T-cell (primary cell): ENCODE measurements at regions not wholly inside any gene's neighbourhood (a gene's known extent, or its start where the extent isn't known, plus 50 kb on each side); places are given as distances from the start of the nearest gene placed in this dataset.
A peak's percentile ranks its signal among the peaks of the same experiment; 100 is the strongest.
"Not testable (repeated sequence)": the region's sequence is repeated elsewhere in the genome, so short reads cannot be mapped to it uniquely, and the experiment has no call there.

Experiments used
- ATAC-seq, 4 experiments: fragments of 200-7000 bp in 3 of 4; fragments of 150-1000 bp in 1 of 4; cut with Tn5 transposase; replicated peaks in 1 of 4; 1 replicate in 3 of 4; 2 replicates in 1 of 4; pipeline ENCODE4 v1.10.0; 2021; ENCODE audit warnings: moderate library complexity in 3 of 4, mild to moderate bottlenecking in 2 of 4, moderate number of reproducible peaks in 1 of 4
- CTCF ChIA-PET, 2 donors: fragments of 300-600 bp; sonication (Branson Sonifier 250); formaldehyde crosslinking; loops; one replicate each; lab custom pipeline; 2022; ENCODE audit warnings: antibody characterized with exemption in 2 of 2; lab: Charles Lee
- POLR2A ChIA-PET, 2 donors: fragments of 300-600 bp; sonication (Branson Sonifier 250); formaldehyde crosslinking; loops; one replicate each; lab custom pipeline; 2022; ENCODE audit warnings: antibody characterized with exemption in 2 of 2; lab: Charles Lee
- DNase-seq, 35 experiments: peaks; one replicate each; pipeline versions ENCODE4 v3.0.0 to v3.0.0-alpha.2; 2013 to 2023
- H3K27ac ChIP-seq: one replicate; pipeline ENCODE4 v1.5.1; 2013; ENCODE audit warnings: low read length
- H3K27me3 ChIP-seq, 2 experiments: replicated peaks in 1 of 2; 1 replicate in 1 of 2; 2 replicates in 1 of 2; pipeline versions ENCODE4 v1.6.1 to v1.7.0; 2013; ENCODE audit warnings: low read length in 1 of 2, mixed read lengths in 1 of 2; ENCODE audit not compliant: control insufficient read depth in 2 of 2, insufficient read depth in 2 of 2; ENCODE audit errors: extremely low read depth in 1 of 2
- H3K36me3 ChIP-seq, 2 donors: 1 replicate in 1 of 2; 2 replicates in 1 of 2; pipeline versions ENCODE4 v1.6.1 to v1.7.0; 2013; ENCODE audit warnings: low read length in 1 of 2; ENCODE audit not compliant: control insufficient read depth in 2 of 2, insufficient read depth in 1 of 2; ENCODE audit errors: extremely low read depth in 1 of 2
- H3K4me1 ChIP-seq, 2 experiments: 1 replicate in 1 of 2; 2 replicates in 1 of 2; pipeline versions ENCODE4 v1.6.1 to v1.7.0; 2013; ENCODE audit warnings: low read length in 2 of 2, mixed read lengths in 1 of 2; ENCODE audit not compliant: insufficient read depth in 2 of 2, control insufficient read depth in 1 of 2; ENCODE audit errors: extremely low read depth in 1 of 2
- H3K4me3 ChIP-seq, 2 donors: 1 replicate in 1 of 2; 2 replicates in 1 of 2; pipeline versions ENCODE4 v1.5.1 to v1.7.0; 2013; ENCODE audit warnings: mild to moderate bottlenecking in 2 of 2, low read length in 1 of 2, moderate library complexity in 1 of 2; ENCODE audit not compliant: control insufficient read depth in 1 of 2; ENCODE audit errors: extremely low read depth in 1 of 2
- H3K9me3 ChIP-seq: 2 replicates; pipeline ENCODE4 v1.7.0; 2013
- H3K27ac Mint-ChIP-seq, 2 donors: one replicate each; pipeline ENCODE4 v1.8.0; 2020 to 2021; ENCODE audit warnings: mild to moderate bottlenecking in 2 of 2, mixed read lengths in 2 of 2
- H3K27me3 Mint-ChIP-seq, 2 donors: one replicate each; pipeline ENCODE4 v1.8.0; 2021 to 2022; ENCODE audit warnings: mixed read lengths in 2 of 2
- H3K36me3 Mint-ChIP-seq: one replicate; pipeline ENCODE4 v1.8.0; 2021; ENCODE audit warnings: mixed read lengths
- H3K4me1 Mint-ChIP-seq, 3 donors: one replicate each; pipeline ENCODE4 v1.8.0; 2020 to 2022; ENCODE audit warnings: mixed read lengths in 3 of 3, mild to moderate bottlenecking in 1 of 3
- H3K4me3 Mint-ChIP-seq, 3 donors: one replicate each; pipeline ENCODE4 v1.8.0; 2020 to 2022; ENCODE audit warnings: mild to moderate bottlenecking in 3 of 3, mixed read lengths in 3 of 3, moderate library complexity in 3 of 3
- H3K9me3 Mint-ChIP-seq, 3 donors: one replicate each; pipeline ENCODE4 v1.8.0; 2020 to 2022; ENCODE audit warnings: mixed read lengths in 3 of 3
- whole genome bisulfite sequencing: methylation state at CpG from one replicate; pipeline ENCODE4 v1.1.5; 2013; ENCODE audit warnings: missing lambda C conversion rate; ENCODE audit not compliant: insufficient coverage; 5-methylcytosine and 5-hydroxymethylcytosine counted together

DNA sequence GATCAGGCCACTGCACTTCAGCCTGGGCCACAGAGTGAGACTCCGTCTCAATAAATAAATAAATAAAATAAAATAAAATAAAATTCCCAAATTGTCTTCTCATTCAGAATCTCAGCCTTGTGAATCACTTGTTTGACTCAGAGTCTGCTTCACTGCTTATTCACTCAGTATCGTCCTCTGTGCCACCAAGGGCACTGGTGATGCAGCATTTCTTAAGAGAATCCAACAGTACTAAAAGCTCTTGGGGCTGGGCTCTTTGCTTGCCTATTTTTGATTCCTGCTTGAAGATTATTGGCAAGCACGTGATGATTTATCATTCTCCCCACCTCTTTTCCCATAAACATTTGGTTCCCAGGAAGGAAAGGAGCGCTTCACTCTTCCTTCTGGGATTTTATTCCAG is 54.8 kb upstream of the HMGB1 start:
- Mint-ChIP-seq H3K27me3 (peaks cover 0 to 3% of the 10 kb centered on the region in 2 donors), H3K36me3 (no peaks in the 10 kb centered on the region), H3K9me3 (no peaks in the 10 kb centered on the region), H3K27ac (no peak overlapping the region), H3K4me1 (peaks cover 9 to 11% (median 9%) of the 10 kb centered on the region in 3 donors), H3K4me3 (no peak overlapping the region)
- no peaks in the 10 kb centered on the region for H3K4me1 ChIP-seq
- H3K36me3 ChIP-seq, result no peaks in the 10 kb centered on the region
- H3K9me3 ChIP-seq, result no peaks in the 10 kb centered on the region
- no peak overlapping the region for H3K4me3 ChIP-seq
- ChIA-PET POLR2A (no interaction called here), CTCF (no interaction called here)
- DNase-seq (no peak), ATAC-seq (no peak)
- H3K27me3 ChIP-seq, result no peaks in the 10 kb centered on the region
- WGBS, result 77% methylated on average over 2 of the region's 4 CpGs
- H3K27ac ChIP-seq, result no peak overlapping the region

DNA sequence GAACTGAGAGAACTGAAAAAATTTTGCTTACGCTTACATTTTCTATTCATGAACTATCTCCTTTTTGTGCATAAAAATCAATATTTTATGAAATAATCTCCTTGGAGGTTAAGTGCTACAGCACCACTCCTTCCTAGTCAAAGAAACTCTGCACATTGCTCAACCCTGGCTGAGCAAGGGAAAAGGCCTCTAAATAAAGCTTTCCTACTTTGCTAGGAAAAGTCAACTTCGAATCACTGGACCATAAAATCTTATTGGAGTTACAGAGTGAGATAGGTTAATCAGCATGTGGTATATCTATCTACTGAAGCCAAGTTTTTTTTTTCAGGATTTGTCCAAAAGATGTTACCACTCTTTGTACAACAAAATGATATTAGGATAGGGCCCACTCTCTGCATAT is 57.5 kb upstream of the HMGB1 start:
- Histone ChIP-seq H3K4me3 (no peak overlapping the region), H3K4me1 (no peaks in the 10 kb centered on the region), H3K27ac (no peak overlapping the region), H3K36me3 (no peaks in the 10 kb centered on the region), H3K27me3 (no peaks in the 10 kb centered on the region), H3K9me3 (no peaks in the 10 kb centered on the region)
- POLR2A ChIA-PET, result no interaction called here
- H3K27ac Mint-ChIP-seq, result no peak overlapping the region
- WGBS, result no CpG with 5 or more reads among the region's 2 CpGs
- H3K27me3 Mint-ChIP-seq, result peaks cover 0 to 3% of the 10 kb centered on the region in 2 donors
- no peak overlapping the region for H3K4me3 Mint-ChIP-seq
- H3K4me1 Mint-ChIP-seq, result peaks cover 10 to 14% (median 12%) of the 10 kb centered on the region in 3 donors
- CTCF ChIA-PET, result interaction anchor here in 1 of 2 donors (0.6 kb wide), 1 partner anchor 37 kb away, joined by 3 read pairs; no protein-coding TSS in a partner anchor
- H3K9me3 Mint-ChIP-seq, result no peaks in the 10 kb centered on the region
- ATAC-seq (no peak), DNase-seq (no peak)
- H3K36me3 Mint-ChIP-seq, result no peaks in the 10 kb centered on the region

DNA sequence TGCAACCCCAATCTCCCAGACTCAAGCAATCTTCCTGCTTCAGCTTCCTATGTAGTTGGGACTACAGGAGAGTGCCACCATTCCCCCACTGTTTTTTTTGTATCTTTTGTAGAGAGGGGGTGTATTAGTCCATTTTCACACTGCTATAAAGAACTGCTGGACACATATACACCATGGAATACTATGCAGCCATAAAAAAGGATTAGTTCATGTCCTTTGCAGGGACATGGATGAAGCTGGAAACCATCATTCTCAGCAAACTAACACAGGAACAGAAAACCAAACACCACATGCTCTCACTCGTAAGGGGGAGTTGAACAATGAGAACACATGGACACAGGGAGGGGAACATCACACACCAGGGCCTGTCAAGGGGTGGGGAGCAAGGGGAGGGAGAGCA is 58.1 kb upstream of the HMGB1 start:
- no CpG with 5 or more reads among the region's 1 CpG for WGBS
- H3K36me3 ChIP-seq, ATAC-seq, H3K27me3 ChIP-seq, H3K4me3 ChIP-seq, H3K36me3 Mint-ChIP-seq, H3K27ac Mint-ChIP-seq, H3K4me3 Mint-ChIP-seq, H3K27me3 Mint-ChIP-seq, POLR2A ChIA-PET, DNase-seq, H3K27ac ChIP-seq, H3K9me3 ChIP-seq, H3K9me3 Mint-ChIP-seq, H3K4me1 ChIP-seq: not testable (repeated sequence)
- CTCF ChIA-PET, result interaction anchor here in 1 of 2 donors (0.6 kb wide), 2 partner anchors 58 to 511 kb away, joined by 3 to 7 read pairs; no protein-coding TSS in a partner anchor
- H3K4me1 Mint-ChIP-seq, result peaks cover 10 to 14% (median 12%) of the 10 kb centered on the region in 3 donors

DNA sequence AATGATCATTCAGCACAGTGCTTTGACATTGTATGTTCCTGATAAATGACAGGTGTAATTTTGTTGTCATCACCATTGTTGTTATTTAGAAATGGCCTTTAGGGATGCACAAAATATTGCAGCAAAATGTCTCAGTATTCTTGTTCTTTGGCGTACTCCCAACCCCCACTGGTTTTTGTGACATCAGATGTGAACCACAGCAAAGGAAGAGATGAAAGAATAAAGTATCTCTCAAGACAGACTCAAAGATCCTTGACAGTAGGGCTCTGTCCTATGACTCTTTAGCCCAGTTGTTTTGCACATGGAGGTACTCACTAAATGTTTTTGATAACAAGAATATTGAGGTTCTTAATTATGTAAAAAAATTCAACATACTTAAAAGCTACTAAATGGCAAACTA is 59.5 kb upstream of the HMGB1 start:
- POLR2A ChIA-PET, H3K4me3 Mint-ChIP-seq, H3K27me3 ChIP-seq, H3K27me3 Mint-ChIP-seq, H3K4me3 ChIP-seq, H3K9me3 ChIP-seq, H3K9me3 Mint-ChIP-seq, H3K36me3 Mint-ChIP-seq, H3K27ac Mint-ChIP-seq, H3K27ac ChIP-seq, H3K36me3 ChIP-seq, CTCF ChIA-PET, H3K4me1 ChIP-seq: not testable (repeated sequence)
- peak; percentile 71 to 100 (median 79) for ATAC-seq
- DNase-seq, result peak in 23 of 35 experiments; percentile 2 to 57 (median 18)
- H3K4me1 Mint-ChIP-seq, result peaks cover 10 to 14% (median 12%) of the 10 kb centered on the region in 3 donors
- no CpG with 5 or more reads among the region's 1 CpG for WGBS

DNA sequence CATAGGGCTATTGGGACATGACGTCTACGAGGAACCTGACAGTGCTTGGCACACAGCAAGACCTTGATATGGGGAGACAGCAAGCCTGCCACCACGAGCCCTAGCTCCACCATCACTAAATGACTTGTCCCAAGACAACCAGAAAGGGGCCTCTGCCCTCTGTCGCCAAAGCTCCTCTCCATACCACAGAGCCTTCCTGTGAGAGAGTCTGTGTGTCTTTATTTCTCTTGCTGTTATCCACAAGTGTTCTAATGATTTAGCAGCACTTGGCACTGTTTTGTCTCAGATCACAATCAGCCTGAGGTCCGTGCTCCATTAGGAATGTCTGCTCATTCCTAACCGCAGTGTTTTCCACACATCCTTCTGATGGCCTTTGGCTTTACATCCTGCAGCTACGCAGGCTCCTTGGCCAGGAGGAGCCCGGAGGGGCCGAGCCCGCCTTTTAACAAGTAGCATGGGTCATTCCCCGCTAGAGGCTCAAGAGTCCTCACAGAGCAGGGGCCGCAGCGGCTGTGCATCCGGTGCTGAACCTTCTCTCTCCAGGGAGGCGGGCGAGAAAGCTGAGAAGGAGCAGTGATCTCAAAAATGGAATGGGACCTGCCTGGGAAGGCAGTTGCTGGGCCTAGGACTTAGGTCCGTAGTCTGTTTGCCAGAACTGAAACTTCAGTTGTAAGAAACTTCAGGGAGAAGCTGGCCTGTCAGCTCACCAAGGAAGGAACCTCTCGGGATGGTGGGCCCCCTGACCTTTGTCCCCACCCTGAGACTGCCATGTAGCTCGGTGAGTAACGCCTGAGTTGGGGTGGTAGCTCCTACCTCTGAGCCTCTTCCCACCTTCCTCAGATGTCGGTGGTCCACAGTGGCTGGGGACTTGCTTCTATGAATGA is 61.1 kb upstream of the HMGB1 start:
- no peak overlapping the region for H3K27ac ChIP-seq
- WGBS, result 91% methylated on average over 14 of the region's 21 CpGs
- Mint-ChIP-seq H3K27me3 (peaks cover 0 to 3% of the 10 kb centered on the region in 2 donors), H3K36me3 (no peaks in the 10 kb centered on the region), H3K4me3 (no peak overlapping the region), H3K4me1 (peaks cover 10 to 14% (median 12%) of the 10 kb centered on the region in 3 donors), H3K27ac (no peak overlapping the region), H3K9me3 (no peaks in the 10 kb centered on the region)
- POLR2A ChIA-PET, result interaction anchor here in 1 of 2 donors (0.6 kb wide), 1 partner anchor 24 kb away, joined by 3 read pairs; no protein-coding TSS in a partner anchor
- no peak overlapping the region for H3K4me3 ChIP-seq
- no peaks in the 10 kb centered on the region for H3K27me3 ChIP-seq
- CTCF ChIA-PET, result no interaction called here
- ATAC-seq (no peak), DNase-seq (no peak)
- no peaks in the 10 kb centered on the region for H3K9me3 ChIP-seq
- H3K4me1 ChIP-seq, result no peaks in the 10 kb centered on the region
- H3K36me3 ChIP-seq, result no peaks in the 10 kb centered on the region

DNA sequence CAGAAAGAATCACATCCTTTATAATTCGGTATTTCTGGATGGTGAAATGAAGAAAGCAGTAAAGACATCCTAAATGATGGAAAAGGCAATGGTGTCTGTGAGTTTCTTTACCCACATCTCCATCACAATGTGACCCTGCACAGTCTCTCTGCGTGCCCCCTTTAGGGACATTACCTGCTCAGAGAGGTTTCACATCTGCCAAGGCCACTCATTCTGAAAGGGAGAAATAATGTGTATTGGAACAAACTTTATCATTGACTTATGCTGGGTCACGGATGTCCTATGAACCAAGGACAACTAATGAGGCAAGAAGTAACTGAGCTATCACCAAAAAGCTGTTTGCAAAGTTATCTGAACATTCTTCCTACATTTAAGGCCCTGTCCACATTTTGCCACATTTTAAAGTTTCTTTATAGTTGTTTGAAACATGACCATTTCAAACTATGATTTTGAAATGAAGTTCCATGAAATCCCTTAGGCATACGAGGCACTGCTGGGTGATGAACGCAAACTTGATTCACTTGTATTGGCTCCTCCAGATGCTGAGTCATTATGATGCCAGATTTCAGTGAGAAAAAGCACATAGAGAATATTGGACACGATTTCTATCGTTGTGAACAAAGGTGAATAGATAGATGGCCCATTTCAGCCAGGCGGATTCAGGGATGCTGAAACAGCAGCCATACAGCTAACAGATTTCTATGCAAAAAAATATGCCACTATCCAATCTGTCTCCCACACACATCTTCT is 63.5 kb upstream of the HMGB1 start:
- peaks cover 10 to 12% (median 12%) of the 10 kb centered on the region in 3 donors for H3K4me1 Mint-ChIP-seq
- H3K4me1 ChIP-seq, result no peaks in the 10 kb centered on the region
- ChIA-PET CTCF (interaction anchor here (0.5 to 0.7 kb wide), 2 partner anchors 14 to 63 kb away, joined by 4 to 7 read pairs; no protein-coding TSS in a partner anchor), POLR2A (no interaction called here)
- no peaks in the 10 kb centered on the region for H3K36me3 ChIP-seq
- no peak overlapping the region for H3K4me3 ChIP-seq
- no peaks in the 10 kb centered on the region for H3K9me3 ChIP-seq
- no peak overlapping the region for H3K27ac Mint-ChIP-seq
- DNase-seq (no peak), ATAC-seq (no peak)
- H3K27me3 ChIP-seq, result no peaks in the 10 kb centered on the region
- H3K36me3 Mint-ChIP-seq, result no peaks in the 10 kb centered on the region
- H3K4me3 Mint-ChIP-seq, result no peak overlapping the region
- no peak overlapping the region for H3K27ac ChIP-seq
- H3K27me3 Mint-ChIP-seq, result no peaks in the 10 kb centered on the region
- WGBS, result 93% methylated on average over 3 of the region's 8 CpGs
- no peaks in the 10 kb centered on the region for H3K9me3 Mint-ChIP-seq
